Activated CD8-positive, alpha-beta memory T cell treated with anti-CD3 and anti-CD28 coated beads, Interleukin-2, amount 50 U/mL, for 24 hours (primary cell): ENCODE measurements at regions not wholly inside any gene's neighbourhood (a gene's known extent, or its start where the extent isn't known, plus 50 kb on each side); places are given as distances from the start of the nearest gene placed in this dataset.
"Not testable (repeated sequence)": the region's sequence is repeated elsewhere in the genome, so short reads cannot be mapped to it uniquely, and the experiment has no call there.

Experiments used
- DNase-seq: peaks from one replicate; pipeline ENCODE4 v3.0.0-alpha.2; 2020; ENCODE audit errors: extremely low read depth

DNA sequence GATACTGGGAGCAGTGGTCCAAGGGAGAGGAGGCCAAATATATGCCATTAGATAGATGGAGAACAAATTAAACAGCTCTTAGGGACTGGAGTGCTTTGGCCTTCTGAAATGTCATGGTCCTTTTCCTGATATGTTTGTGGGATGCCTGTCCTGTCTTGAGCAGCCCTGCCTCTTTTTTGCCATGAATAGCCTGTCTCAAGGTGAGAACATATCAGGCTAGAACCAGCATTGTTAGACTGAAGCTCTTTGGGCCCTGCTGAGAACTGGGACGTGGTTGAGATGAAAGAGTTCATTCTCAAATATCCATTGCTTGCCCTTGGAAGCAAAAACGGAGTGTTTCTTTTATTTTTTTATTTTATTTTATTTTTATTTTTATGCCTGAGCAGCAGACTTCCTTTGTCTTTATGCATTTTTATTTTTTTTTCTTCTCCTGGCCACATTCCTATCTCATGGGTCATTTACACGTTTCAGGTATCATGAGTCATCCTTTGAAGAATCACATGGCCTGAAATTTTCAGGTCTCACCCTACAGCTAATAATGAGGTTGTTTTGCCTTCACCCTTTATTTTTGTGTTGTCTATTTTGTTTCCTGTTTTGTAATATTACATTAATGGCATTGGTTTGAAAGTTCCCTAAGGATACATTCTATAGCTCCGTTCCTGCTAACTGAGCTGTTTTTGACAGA, 371.4 kb downstream of the PSAT1 start:
- DNase-seq: no peak

DNA sequence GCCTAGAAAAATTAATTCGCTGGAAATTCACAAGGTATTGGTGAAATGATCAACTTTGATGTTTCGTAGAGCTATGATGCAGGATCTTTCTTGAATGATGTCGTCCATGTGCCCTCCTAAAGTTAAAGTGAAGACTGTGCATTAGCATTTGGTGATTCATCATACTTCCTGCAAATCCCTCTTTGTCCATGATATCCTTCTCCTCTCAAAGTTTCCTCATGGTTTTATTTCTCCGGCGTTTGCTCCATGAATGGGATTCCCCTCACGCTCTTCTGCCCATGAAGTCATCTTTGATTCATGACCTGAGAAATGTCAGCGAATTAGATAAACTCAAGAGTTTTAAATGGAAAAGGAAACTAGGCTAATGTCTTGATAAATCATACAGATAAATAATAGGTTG, 372.7 kb downstream of the PSAT1 start:
- no peak for DNase-seq

DNA sequence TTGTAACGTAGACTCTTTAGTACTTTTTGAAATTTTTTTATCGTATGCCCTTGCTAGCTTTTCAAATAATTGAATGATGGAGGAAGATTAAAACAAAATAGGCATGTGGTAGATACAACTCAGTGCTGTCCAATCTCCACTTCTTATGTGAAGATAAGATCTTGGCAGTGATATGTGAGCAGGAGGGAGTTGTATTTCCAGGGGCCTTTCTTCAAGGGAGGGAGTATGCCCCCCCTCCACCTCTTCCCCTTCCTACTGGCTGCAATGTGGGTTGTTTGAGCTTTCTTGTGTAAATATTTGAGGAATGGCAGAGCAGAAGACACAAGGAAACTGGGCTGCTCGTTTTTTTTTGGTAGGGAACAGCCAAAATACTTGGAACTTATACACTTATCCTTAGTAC, 374.9 kb downstream of the PSAT1 start:
- DNase-seq: no peak

DNA sequence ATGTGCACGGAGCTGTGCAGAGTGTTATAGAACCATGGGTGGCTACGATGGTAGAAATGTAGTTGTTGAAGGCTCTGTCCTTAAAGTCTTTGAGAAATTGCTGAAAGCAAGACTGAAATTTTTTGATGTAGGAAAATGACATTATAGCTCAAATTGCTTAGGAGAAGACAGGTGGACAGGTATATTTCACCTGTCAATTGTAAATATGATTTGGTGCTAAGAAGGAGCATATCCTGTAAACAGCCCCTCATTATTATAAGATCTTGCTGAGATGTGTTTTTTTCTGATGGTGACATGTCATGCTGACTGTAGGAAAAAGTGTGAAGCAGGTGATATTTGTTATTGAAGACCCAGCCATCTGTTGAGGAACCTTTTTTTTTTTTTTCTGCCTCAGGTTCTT, 377.9 kb downstream of the PSAT1 start:
- no peak for DNase-seq

DNA sequence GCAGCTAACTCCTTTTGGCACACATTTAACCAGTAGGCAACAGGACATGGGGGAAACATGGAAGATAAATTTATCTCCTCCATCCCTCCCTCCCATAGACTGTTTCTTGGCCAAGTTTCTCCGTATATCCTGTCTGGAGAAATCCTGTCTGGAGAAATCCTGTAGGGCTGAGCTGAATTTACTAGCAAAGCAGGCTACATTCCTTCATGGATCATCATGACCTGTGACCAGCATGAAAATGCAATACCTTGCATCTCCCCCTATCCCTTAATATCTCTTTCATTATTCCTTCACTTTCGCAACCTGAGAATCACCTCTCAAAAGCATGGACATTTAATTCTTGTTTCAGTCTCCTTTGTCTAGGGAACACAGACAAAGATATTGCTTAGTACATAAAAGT, 379.1 kb downstream of the PSAT1 start:
- no peak for DNase-seq

DNA sequence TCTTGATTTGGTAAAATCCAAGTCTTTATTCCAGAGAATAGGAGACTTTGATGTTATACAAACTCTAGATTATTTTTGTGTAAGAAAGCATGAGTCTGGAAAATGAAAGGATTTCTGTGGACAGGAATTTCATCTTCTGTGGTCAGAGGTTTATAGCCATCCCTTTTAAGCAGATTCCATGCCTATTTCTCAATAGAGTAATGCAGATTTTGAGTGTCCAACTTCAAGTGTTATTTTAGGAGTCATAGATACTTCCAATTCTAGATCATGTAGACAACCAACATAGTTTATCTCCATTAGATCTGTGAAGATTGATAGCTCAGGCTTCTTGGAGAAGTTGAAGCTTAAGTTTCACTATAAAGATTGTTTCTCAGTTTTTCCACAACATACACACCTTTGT, 379.7 kb downstream of the PSAT1 start:
- DNase-seq: no peak

DNA sequence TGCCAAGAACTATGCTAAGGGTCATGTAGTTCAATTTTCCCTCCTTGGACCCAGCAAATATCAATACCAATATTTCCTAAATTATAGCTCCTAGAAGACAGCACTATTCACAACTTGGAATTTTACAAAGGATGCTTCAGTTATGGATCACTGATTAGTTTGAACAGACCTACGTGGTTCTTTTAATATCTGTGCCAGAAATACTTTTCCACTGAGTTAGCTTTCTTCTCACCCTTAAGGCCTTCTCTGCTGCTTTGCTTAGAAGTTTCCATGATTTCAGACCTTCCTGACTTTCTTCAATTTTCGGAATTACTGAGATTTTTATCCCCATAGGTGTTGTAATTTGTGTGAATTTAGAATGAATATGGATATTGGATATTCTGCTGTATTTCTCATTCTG, 380.4 kb downstream of the PSAT1 start:
- DNase-seq: no peak

DNA sequence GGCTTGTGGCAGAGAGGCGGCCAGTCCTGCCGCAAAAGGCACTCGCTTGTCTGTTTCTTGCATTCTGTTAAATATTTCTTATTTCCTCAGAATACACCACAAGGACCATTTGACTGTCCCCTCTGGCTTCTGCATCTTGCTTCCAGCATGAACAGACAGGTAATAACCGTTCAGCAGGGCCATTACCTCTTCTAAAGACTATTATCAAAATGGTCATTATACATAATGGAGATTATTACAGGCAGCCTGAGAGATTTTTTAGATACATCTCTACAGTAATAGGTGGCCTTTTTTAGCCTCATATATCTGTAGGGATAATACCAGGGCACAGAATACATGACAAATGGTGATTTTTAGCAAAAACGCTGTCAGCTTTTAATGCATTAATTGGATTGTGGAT, 382.0 kb downstream of the PSAT1 start:
- no peak for DNase-seq

DNA sequence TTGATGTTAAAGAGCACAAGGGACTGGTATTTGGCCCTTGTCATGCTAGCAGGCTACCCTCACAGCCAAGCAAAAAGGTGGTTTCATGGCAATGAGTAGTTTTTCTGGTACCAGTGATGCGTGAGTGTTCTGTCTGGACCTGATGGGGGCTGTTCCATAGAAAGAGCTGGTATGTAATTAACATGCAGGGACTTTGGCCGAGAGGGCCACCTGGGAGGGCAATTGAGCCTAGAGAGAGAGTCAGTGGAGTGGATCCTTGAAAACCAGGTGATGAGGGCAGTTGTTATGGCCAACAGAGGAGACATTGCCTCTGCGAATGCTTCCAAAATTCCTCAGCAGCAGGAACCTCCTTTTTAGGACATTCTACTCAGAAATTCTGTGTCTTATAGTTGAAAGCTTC, 383.3 kb downstream of the PSAT1 start:
- no peak for DNase-seq

DNA sequence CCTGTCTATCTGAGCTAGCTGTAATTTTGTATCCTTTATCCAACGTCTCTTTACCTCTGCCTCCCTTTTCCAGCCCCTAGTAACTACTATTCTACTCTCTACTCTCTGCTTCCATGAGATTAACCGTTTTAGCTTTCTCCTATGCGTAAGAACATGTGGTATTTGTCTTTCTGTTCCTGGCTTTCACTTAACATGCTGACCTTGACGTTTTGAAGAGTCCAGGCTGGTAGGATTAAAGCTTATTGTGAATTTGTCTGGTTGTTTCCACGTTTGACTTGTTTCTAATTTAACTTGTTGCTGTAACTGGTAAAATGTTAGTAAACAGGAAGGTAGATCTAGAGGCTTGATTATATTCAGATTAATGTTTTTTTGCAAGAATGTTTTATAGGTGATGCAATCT, 385.3 kb downstream of the PSAT1 start:
- DNase-seq: no peak

DNA sequence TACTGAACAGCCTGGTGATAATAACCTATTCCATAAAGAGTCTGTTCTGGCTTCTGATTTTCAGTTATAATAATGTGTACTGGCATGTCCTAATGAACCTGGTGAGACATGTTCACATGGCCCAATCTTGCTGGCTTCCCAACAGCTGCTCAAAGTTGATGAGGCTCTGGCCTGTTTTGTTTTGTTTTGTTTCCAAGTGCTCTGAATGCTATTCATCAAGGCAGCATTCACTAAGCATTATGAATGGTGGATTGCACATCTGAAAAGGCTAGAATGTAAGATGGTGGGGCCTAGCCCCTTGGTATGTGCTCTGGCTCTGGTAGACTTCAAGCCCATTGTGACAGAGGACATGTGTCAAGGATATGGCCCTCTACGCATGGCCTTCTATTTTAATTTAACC, 388.5 kb downstream of the PSAT1 start:
- no peak for DNase-seq

DNA sequence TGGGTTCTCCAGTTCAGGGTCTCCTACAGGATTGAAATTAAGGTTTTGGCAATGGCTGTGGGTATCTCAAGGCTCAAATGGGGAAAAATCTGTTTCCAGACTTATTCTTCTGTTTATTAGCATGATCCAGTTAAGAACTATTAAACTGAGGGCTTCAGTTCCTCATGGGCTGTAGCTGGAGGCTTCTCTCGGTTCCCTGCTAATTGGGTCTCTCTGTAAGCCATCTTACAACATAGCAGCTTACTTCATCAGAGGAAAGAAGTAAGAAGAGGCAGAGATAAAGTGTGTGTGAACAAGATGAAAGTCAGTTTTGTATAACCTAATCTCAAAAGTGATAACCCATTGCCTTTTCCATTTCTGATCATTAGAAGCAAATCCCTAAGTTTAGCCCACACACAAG, 391.9 kb downstream of the PSAT1 start:
- DNase-seq: no peak

DNA sequence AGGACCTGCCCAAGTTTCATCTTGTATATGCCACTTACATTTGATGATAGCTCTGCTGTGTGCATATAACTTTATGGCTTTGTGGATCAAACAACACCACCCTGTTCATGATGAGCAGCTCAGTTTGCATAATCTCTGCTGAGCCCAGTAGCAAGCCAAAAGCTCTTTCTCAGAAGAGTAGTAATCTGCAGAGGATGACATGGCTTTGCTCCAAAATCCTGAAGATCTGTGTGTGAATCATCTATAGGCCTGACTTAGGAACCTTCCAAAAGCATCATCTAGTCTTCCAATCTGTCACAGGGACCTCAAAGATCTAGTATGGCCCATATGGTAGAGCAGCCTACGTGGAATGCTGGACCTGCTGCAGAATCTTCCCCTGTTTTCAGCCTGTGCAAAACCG, 394.6 kb downstream of the PSAT1 start:
- DNase-seq: no peak

DNA sequence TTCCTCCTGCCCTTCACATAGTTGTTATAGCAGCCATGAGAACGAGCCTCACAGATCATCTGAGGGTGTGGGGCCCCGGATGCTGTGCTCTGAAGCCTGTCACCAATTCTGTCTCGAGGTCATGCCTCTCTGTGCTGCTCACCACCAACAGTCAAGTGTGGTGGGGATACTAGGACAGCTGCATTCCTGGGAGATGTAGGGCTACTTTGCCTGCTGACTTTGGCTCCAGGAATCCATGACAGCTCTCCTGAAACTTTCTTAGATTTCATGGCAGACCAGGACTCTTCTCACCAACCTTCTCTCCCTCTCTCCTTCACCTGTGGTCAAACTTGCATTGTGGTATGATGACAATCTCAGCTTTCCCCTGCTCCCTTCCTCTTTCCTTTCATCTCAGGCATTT, 395.9 kb downstream of the PSAT1 start:
- DNase-seq: no peak

DNA sequence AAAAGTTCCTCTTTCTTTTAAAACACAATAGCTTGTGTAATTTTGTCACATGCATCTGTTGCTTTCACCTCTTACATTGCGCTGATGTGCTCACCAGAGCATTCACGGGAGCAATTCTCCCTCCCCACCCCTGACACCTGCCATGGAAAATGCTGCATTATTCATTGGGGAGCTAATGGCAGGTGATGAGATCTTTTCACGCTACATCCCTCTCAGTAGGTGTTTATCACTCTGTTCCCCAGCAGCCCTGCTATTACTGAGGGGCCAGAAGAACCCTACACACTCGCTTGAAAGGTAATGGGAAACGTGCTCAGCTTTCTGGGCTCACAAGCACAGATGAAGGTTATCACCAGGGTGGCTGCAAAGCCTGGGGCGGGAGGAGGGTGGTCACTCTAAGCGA, 398.0 kb downstream of the PSAT1 start:
- DNase-seq: no peak

DNA sequence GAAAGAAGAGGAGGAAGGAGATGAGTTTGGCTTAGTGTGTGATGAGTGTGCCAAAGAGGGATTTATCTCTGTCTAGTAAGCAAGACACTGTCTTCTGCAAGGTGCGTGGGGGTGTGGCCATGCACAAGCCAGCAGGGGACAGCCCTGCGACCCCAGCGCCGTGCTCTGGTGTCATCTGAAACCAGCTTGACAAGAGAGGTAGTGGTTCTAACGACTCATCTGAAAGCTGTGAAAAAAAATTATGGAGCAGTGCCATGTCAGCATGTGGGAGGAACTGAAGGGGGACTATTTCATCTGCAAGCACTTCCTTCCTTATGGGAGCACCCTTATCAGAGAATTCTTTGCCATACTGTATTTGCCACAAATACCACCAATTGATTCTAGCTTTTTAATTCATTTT, 398.6 kb downstream of the PSAT1 start:
- no peak for DNase-seq

DNA sequence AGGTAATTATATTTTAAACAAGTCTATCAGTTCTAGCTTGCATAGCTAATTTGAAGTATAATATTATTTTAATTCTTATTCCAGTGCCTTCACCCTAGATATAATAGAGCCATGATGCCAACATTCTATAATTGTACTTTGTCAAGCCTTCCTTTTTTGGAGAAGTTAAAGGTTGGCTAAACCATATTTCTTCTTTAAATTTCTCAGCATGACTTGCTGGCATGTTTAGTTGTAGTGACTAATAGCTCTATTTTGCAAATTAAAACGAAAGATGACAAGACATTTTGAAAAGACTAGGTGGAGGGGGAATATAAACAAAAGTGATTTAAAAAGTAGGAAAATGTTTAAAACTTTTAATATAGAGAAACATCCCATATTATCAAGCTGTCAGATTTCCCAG, 400.7 kb downstream of the PSAT1 start:
- DNase-seq: no peak

DNA sequence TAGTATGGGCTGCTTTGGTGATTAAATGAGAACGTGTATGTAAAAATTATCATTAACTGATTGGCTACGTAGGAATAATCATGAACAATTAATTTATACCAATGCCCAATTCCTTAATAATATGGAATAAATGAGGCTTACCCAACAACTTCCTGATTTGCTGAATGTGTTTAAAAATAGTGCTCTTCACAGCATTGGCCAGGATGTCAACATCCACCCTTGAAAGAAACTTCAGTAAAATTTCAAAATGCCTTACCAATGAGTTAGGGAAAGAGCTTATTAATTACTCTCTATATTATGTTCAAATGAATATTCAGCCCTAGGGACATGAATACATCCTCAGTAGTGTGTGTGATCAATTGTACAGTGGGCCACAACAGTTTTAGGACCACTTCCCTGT, 401.4 kb downstream of the PSAT1 start:
- DNase-seq: no peak

DNA sequence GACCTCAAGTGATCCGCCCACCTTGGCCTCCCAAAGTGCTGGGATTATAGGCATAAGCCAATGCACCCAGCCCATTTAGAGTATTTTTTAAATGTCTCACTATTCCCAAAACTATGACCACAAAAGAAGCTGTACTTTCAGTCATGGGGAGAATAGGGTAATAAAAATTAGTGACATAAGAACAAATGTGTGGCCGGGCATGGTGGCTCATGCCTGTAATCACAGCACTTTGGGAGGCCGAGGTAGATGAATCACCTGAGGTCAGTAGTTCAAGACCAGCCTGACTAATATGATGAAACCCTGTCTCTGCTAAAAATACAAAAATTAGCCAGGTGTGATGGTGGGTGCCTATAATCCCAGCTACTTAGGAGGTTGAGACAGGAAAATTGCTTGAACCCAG, 402.3 kb downstream of the PSAT1 start:
- not testable (repeated sequence) for DNase-seq

DNA sequence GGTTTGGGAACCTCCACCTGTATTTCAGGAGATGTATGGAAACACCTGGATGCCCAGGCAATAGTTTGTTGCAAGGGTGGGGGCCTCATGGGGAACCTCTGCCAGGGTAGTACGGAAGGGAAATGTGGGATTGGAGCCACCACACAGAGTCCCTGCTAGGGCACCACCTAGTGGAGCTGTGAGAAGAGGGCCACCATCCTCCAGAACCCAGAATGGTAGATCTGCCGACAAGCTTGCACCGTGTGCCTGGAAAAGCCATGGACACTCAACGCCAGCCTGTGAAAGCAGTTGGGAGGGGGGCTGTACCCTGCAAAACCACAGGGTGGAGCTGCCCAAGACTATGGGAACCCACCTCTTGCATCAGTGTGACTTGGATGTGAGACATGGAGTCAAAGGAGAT, 407.2 kb downstream of the PSAT1 start:
- not testable (repeated sequence) for DNase-seq

DNA sequence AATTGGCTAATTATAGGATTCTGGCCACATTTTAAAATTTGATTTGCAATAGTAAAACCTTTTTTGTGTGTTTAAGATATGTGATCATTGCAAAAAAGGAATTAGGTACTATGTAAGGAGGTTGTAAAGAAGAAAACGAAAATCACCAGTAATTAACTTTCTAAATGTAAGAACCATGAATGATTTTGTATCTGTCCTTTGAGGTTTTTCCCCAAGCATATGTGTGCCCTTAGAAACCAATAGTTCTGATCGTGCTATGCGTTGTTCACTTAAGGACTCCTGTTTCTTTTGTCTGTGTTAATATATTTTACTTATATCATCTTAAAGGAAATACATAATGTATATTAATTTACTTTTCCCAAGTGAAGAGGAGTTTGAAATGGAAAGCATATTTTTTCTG, 410.2 kb downstream of the PSAT1 start:
- DNase-seq: no peak

DNA sequence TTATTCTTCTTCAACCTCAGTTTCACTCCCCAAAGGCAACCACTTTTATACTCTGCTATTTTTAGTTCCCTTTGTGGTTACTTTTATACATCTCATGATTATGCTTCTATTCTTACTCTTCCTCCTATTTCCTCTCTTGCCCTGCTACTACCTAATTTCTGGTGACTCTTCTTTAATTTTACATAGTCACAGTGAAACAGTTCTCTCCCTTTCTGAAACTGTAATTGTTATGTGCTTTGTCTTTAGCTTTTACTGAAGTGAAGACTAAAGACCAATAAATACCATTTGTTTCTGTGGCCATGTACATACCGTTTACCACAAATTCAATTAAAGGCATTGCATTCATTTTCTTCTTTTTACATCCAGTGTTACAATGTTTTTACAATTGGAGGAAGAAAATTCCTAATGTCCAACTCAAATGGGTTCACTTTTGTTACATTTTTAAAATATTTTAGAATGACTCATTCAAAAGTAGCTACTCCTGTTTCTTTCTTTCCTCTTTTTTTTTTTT, 410.6 kb downstream of the PSAT1 start:
- no peak for DNase-seq

DNA sequence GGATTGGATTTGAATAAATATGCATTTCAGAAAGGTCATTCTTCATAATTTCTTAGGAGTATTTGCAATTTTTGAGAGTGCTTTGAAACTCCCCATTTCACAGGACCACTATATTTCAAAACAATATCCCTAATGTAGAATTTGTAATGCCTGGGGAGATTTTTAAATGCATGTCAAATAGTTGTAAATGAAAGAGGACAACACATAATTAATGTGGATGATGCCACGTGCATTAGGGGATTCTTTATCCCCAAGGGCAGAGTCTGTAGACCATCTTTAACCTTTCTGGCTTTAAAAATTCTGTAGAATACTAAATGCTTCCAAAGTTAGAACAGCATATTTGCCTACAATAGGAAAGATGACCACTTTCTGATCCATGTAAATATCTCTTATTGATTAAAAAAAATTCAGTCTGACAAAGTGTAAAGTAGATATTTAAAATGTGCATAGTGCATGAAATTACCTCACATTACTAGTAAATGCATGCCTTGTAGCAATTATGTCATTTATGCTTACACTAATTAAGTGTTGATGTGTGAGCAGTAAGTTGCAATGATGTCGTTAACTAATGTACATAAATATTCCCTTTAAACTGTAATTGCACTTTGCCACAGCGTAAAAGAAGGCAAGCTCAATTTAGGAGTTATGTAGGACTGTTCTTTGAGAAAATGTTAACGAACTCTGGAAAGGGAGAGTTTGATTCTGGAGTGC, 416.1 kb downstream of the PSAT1 start:
- no peak for DNase-seq
